Cardiac muscle cell (in vitro differentiated cells and primary cell): ENCODE measurements at regions not wholly inside any gene's neighbourhood (a gene's known extent, or its start where the extent isn't known, plus 50 kb on each side); places are given as distances from the start of the nearest gene placed in this dataset.

ENCODE experiments used
- DNase-seq, 2 donors: peaks; one replicate each; pipeline versions ENCODE4 v3.0.0 to v3.0.0-alpha.2; 2010 to 2017; ENCODE audit warnings: low read depth in 1 of 2, low spot score in 1 of 2
- H3K27ac ChIP-seq: fragments of 200-600 bp; sonication (generic); 2 replicates; pipeline ENCODE4 v1.5.1; 2016
- H3K27me3 ChIP-seq: fragments of 200-600 bp; sonication (generic); 2 replicates; pipeline ENCODE4 v1.6.0; 2016; ENCODE audit warnings: control low read depth
- H3K36me3 ChIP-seq: fragments of 200-600 bp; sonication (generic); 2 replicates; pipeline ENCODE4 v1.5.1; 2016; ENCODE audit warnings: control low read depth
- H3K4me1 ChIP-seq: fragments of 200-600 bp; sonication (generic); 2 replicates; pipeline ENCODE4 v1.8.1; 2017; ENCODE audit warnings: low read depth, mild to moderate bottlenecking, mixed run types
- H3K4me3 ChIP-seq: fragments of 200-600 bp; sonication (generic); 2 replicates; pipeline ENCODE4 v1.5.1; 2016; ENCODE audit warnings: mild to moderate bottlenecking
- H3K9me3 ChIP-seq: fragments of 200-600 bp; sonication (generic); 2 replicates; pipeline ENCODE4 v1.5.1; 2017; ENCODE audit warnings: low read depth, mild to moderate bottlenecking, control low read depth
- TF ChIP-seq, protein P1 (sequence below): IDR thresholded peaks from 2 replicates; pipeline ENCODE4 v1.5.1; 2012; ENCODE audit warnings: low read depth, mild to moderate bottlenecking, low read length

DNA sequence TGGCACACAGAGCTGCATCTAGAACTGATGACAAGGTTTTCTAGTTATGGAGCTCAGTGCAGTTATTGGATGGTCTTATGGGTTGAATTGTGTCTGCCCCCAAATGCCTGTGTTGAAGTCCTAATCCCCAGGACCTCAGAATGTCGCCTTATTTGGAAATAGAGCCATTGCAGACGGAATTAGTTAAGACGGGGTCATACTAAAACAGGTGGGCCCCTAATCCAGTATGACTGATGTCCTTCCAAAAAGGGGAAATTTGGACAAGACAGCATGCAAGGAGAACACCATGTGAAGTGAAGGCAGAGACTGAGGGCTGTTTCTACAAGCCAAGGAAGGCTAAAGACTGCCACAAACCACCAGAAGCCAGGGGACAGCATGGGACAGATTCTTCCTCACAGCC lies 148.7 kb downstream of the KCTD12 start:
- Histone ChIP-seq H3K4me1 (peaks cover 8% of the 10 kb centered on the region), H3K27ac (no peak overlapping the region), H3K27me3 (no peaks in the 10 kb centered on the region), H3K9me3 (no peaks in the 10 kb centered on the region), H3K4me3 (no peak overlapping the region), H3K36me3 (no peaks in the 10 kb centered on the region)
- TF ChIP-seq, protein P1, sequence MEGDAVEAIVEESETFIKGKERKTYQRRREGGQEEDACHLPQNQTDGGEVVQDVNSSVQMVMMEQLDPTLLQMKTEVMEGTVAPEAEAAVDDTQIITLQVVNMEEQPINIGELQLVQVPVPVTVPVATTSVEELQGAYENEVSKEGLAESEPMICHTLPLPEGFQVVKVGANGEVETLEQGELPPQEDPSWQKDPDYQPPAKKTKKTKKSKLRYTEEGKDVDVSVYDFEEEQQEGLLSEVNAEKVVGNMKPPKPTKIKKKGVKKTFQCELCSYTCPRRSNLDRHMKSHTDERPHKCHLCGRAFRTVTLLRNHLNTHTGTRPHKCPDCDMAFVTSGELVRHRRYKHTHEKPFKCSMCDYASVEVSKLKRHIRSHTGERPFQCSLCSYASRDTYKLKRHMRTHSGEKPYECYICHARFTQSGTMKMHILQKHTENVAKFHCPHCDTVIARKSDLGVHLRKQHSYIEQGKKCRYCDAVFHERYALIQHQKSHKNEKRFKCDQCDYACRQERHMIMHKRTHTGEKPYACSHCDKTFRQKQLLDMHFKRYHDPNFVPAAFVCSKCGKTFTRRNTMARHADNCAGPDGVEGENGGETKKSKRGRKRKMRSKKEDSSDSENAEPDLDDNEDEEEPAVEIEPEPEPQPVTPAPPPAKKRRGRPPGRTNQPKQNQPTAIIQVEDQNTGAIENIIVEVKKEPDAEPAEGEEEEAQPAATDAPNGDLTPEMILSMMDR = no peak
- no peak for DNase-seq

DNA sequence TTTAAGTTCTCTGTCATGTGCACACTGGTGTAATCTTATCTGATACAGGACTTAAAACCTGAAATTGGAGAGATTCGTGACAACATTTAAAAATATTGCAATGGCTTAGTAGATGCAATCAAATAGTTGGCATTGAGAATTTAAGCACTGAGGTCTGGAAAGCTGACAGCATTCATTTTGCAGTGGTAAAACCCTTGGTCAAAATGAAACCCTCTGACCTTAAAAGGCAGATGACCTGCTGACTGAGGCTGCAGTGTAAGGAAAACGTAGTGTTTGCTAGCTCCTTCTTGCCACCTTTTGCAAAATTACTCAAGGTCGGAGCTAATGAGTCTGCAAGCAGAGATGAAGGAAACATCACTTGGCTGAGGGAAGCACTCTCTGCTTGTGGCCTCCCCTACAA lies 150.6 kb downstream of the KCTD12 start:
- H3K27ac ChIP-seq = no peak overlapping the region
- TF ChIP-seq, protein P1 = no peak
- DNase-seq = no peak
- H3K9me3 ChIP-seq = no peaks in the 10 kb centered on the region
- peaks cover 8% of the 10 kb centered on the region for H3K4me1 ChIP-seq
- H3K36me3 ChIP-seq = no peaks in the 10 kb centered on the region
- no peak overlapping the region for H3K4me3 ChIP-seq
- no peaks in the 10 kb centered on the region for H3K27me3 ChIP-seq

DNA sequence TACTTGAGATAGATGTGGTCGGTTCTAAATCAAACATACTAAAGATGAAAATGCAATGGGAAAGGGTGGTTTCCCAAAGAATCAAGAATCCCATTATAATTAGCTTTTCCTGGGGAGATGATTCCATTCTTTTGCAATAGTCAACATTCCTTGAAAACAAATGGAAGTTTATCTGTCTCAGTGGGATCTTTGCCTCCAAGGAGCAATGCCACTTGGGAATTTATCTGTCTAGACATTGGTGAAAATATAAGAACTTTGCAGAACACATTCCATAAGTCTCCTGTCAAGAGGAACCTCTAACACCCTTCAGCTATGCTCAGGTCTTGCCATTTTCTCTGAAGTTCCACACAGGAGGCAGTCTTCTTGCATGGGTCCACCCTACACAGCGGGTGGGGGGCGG lies 152.5 kb downstream of the KCTD12 start:
- TF ChIP-seq, protein P1 = no peak
- no peak for DNase-seq
- Histone ChIP-seq H3K27ac (no peak overlapping the region), H3K9me3 (no peaks in the 10 kb centered on the region), H3K4me3 (no peak overlapping the region), H3K4me1 (peaks cover 8% of the 10 kb centered on the region), H3K36me3 (no peaks in the 10 kb centered on the region), H3K27me3 (no peaks in the 10 kb centered on the region)

DNA sequence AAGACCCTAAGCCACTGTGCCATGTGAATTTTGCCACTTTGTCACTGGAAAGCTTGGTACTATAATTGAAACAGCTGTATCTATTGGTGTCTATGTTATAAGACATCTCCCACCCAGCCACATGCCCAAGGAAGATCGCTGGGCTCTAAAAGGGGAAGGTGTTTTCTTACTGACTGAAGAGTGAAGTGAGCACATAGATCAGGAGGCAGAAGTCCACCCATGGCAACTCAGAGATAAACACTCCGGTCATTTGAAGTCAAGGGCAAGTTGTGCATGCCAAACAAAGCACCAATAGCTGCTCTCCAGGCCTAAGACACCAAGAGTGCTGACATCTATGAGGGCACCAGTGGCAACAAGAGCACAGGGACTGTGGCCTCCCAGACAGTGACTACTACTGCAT lies 153.8 kb downstream of the KCTD12 start:
- Histone ChIP-seq H3K36me3 (no peaks in the 10 kb centered on the region), H3K4me3 (no peak overlapping the region), H3K4me1 (no peaks in the 10 kb centered on the region), H3K27me3 (no peaks in the 10 kb centered on the region), H3K9me3 (no peaks in the 10 kb centered on the region), H3K27ac (no peak overlapping the region)
- TF ChIP-seq, protein P1 = no peak
- DNase-seq = no peak

DNA sequence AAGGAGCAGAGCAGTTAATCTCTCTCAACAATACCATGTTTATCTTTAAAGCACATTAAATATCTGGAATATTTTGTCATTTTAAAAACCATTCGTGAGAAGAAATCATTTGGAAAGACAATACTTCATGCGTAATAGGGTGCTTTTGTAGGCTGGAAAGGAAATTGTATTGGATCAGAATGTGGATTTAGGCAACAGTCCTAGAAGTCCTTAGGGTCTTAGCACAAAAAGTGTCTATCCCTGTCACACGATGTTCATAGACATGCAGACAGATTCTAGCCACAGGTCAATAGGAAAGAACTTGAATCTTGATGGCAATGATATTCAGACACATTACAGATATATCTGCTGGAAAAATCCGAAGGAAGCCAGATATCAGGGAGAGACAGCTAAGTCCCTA lies 156.0 kb downstream of the KCTD12 start:
- Histone ChIP-seq H3K4me3 (no peak overlapping the region), H3K36me3 (no peaks in the 10 kb centered on the region), H3K4me1 (no peaks in the 10 kb centered on the region), H3K27ac (no peak overlapping the region), H3K9me3 (no peaks in the 10 kb centered on the region), H3K27me3 (no peaks in the 10 kb centered on the region)
- TF ChIP-seq, protein P1 = no peak
- no peak for DNase-seq

DNA sequence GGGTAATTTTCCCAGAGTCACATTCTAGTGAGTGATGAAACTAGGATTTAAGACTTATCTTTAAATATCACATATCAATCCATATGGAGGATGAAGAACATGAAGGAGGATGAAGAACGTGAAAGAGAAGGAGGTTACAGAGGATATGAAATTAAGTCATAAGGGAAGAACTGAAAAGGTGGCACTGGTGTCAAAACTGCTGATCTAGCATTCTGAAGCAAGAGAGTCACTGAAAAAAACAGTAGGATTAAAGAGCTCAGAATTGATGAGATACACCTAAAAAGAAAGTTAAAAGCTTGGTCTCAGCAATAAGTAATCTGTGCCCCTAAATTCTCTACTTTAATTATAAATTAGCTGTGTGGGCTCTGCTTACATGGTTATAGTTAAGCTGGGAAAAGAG lies 156.5 kb downstream of the KCTD12 start:
- DNase-seq = no peak
- H3K27me3 ChIP-seq = no peaks in the 10 kb centered on the region
- H3K4me1 ChIP-seq = no peaks in the 10 kb centered on the region
- TF ChIP-seq, protein P1 = no peak
- H3K27ac ChIP-seq = no peak overlapping the region
- no peaks in the 10 kb centered on the region for H3K36me3 ChIP-seq
- H3K9me3 ChIP-seq = no peaks in the 10 kb centered on the region
- no peak overlapping the region for H3K4me3 ChIP-seq
